K562 (cell line): ENCODE measurements at regions not wholly inside any gene's neighbourhood (a gene's known extent, or its start where the extent isn't known, plus 50 kb on each side); places are given as distances from the start of the nearest gene placed in this dataset.

ENCODE experiments used
- EHMT2 ChIP-seq: fragments of 450-650 bp; IDR thresholded peaks from 2 replicates; pipeline ENCODE4 v1.6.1; 2018; ENCODE audit warnings: antibody characterized with exemption
- HDGF ChIP-seq: fragments of 450-650 bp; IDR thresholded peaks from 2 replicates; pipeline ENCODE4 v1.6.1; 2016
- NFIC ChIP-seq: fragments of 450-650 bp; IDR thresholded peaks from 2 replicates; pipeline ENCODE4 v1.6.1; 2017; ENCODE audit warnings: mild to moderate bottlenecking, inconsistent platforms
- NR2F6 ChIP-seq: fragments of 450-650 bp; formaldehyde crosslinking; IDR thresholded peaks from 2 replicates; pipeline ENCODE4 v1.4.0; 2020; ENCODE audit warnings: mild to moderate bottlenecking
- POLR2A ChIP-seq: fragments of 450-650 bp; conservative IDR thresholded peaks from 2 replicates; pipeline ENCODE4 v1.6.1; 2016
- PRPF4 ChIP-seq: fragments of 200-400 bp; formaldehyde crosslinking; IDR thresholded peaks from one replicate; pipeline ENCODE4 v1.6.1; 2017; ENCODE audit warnings: low read length, low read depth, mild to moderate bottlenecking; ENCODE audit not compliant: insufficient read depth, poor library complexity, severe bottlenecking
- ZNF263 ChIP-seq: sonication (generic); formaldehyde crosslinking; IDR thresholded peaks from 2 replicates; pipeline ENCODE4 v1.8.0; 2022; ENCODE audit warnings: mild to moderate bottlenecking, missing genetic modification reagents, borderline replicate concordance
- TF ChIP-seq, protein P1 (sequence below): fragments of 200-800 bp; sonication (Bioruptor generic); IDR thresholded peaks from 2 replicates; pipeline ENCODE4 v1.6.1; 2016; ENCODE audit warnings: missing genetic modification characterization, missing compliant biosample characterization
- TF ChIP-seq, protein P2 (sequence below), 2 experiments: IDR thresholded peaks in 1 of 2; conservative IDR thresholded peaks in 1 of 2; 2 replicates each; pipeline ENCODE4 v1.6.1; 2016; ENCODE audit warnings: low read depth in 2 of 2, mild to moderate bottlenecking in 1 of 2, missing compliant biosample characterization in 1 of 2, missing genetic modification characterization in 1 of 2, moderate library complexity in 1 of 2
- TF ChIP-seq, protein P3 (sequence below): fragments of 450-650 bp; IDR thresholded peaks from 2 replicates; pipeline ENCODE4 v1.6.1; 2018; ENCODE audit not compliant: partially characterized antibody
- TF ChIP-seq, protein P4 (sequence below): sonication (generic); formaldehyde crosslinking; IDR thresholded peaks from 2 replicates; pipeline ENCODE4 v1.8.0; 2022; ENCODE audit warnings: missing genetic modification reagents, mild to moderate bottlenecking, borderline replicate concordance
- TF ChIP-seq, protein P5 (sequence below): sonication (generic); formaldehyde crosslinking; IDR thresholded peaks from 2 replicates; pipeline ENCODE4 v1.5.0; 2020; ENCODE audit warnings: missing genetic modification reagents

DNA sequence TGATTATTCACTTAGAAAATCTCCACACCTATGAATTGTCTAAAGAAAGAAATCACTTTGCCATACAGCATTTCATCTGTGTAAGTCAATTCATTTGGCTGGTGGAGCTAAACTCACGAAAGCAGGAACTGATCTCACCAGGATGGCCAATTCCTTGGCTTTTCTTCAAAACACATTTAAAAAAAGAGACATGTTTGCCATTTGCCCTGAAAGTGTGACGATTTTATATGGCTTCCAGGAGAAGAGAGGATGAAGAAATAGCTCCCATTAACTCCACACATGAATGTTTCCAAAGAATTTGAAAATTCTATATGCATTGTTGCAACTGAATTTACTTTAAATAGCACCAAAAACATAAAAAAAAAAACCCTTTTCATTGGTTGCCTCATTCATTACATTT is 334.7 kb downstream of the DMRT2 start:
- TF ChIP-seq, protein P1, sequence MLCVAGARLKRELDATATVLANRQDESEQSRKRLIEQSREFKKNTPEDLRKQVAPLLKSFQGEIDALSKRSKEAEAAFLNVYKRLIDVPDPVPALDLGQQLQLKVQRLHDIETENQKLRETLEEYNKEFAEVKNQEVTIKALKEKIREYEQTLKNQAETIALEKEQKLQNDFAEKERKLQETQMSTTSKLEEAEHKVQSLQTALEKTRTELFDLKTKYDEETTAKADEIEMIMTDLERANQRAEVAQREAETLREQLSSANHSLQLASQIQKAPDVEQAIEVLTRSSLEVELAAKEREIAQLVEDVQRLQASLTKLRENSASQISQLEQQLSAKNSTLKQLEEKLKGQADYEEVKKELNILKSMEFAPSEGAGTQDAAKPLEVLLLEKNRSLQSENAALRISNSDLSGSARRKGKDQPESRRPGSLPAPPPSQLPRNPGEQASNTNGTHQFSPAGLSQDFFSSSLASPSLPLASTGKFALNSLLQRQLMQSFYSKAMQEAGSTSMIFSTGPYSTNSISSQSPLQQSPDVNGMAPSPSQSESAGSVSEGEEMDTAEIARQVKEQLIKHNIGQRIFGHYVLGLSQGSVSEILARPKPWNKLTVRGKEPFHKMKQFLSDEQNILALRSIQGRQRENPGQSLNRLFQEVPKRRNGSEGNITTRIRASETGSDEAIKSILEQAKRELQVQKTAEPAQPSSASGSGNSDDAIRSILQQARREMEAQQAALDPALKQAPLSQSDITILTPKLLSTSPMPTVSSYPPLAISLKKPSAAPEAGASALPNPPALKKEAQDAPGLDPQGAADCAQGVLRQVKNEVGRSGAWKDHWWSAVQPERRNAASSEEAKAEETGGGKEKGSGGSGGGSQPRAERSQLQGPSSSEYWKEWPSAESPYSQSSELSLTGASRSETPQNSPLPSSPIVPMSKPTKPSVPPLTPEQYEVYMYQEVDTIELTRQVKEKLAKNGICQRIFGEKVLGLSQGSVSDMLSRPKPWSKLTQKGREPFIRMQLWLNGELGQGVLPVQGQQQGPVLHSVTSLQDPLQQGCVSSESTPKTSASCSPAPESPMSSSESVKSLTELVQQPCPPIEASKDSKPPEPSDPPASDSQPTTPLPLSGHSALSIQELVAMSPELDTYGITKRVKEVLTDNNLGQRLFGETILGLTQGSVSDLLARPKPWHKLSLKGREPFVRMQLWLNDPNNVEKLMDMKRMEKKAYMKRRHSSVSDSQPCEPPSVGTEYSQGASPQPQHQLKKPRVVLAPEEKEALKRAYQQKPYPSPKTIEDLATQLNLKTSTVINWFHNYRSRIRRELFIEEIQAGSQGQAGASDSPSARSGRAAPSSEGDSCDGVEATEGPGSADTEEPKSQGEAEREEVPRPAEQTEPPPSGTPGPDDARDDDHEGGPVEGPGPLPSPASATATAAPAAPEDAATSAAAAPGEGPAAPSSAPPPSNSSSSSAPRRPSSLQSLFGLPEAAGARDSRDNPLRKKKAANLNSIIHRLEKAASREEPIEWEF (CRISPR knock-in tag) = no peak
- TF ChIP-seq, protein P2, sequence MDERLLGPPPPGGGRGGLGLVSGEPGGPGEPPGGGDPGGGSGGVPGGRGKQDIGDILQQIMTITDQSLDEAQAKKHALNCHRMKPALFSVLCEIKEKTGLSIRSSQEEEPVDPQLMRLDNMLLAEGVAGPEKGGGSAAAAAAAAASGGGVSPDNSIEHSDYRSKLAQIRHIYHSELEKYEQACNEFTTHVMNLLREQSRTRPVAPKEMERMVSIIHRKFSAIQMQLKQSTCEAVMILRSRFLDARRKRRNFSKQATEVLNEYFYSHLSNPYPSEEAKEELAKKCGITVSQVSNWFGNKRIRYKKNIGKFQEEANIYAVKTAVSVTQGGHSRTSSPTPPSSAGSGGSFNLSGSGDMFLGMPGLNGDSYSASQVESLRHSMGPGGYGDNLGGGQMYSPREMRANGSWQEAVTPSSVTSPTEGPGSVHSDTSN (CRISPR knock-in tag; IDR thresholded peaks at IDR 0.05; ENCODE audit: low read depth) = no peak
- TF ChIP-seq, protein P2 (tag; conservative IDR thresholded peaks at IDR 0.05; ENCODE audit: low read depth) = no peak
- TF ChIP-seq, protein P3, sequence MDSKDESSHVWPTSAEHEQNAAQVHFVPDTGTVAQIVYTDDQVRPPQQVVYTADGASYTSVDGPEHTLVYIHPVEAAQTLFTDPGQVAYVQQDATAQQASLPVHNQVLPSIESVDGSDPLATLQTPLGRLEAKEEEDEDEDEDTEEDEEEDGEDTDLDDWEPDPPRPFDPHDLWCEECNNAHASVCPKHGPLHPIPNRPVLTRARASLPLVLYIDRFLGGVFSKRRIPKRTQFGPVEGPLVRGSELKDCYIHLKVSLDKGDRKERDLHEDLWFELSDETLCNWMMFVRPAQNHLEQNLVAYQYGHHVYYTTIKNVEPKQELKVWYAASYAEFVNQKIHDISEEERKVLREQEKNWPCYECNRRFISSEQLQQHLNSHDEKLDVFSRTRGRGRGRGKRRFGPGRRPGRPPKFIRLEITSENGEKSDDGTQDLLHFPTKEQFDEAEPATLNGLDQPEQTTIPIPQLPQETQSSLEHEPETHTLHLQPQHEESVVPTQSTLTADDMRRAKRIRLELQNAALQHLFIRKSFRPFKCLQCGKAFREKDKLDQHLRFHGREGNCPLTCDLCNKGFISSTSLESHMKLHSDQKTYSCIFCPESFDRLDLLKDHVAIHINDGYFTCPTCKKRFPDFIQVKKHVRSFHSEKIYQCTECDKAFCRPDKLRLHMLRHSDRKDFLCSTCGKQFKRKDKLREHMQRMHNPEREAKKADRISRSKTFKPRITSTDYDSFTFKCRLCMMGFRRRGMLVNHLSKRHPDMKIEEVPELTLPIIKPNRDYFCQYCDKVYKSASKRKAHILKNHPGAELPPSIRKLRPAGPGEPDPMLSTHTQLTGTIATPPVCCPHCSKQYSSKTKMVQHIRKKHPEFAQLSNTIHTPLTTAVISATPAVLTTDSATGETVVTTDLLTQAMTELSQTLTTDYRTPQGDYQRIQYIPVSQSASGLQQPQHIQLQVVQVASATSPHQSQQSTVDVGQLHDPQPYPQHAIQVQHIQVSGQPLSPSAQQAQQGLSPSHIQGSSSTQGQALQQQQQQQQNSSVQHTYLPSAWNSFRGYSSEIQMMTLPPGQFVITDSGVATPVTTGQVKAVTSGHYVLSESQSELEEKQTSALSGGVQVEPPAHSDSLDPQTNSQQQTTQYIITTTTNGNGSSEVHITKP = no peak
- TF ChIP-seq EHMT2 (no peak), HDGF (no peak), POLR2A (no peak), NR2F6 (no peak), PRPF4 (no peak), NFIC (no peak), ZNF263 (CRISPR knock-in tag) (no peak)
- TF ChIP-seq, protein P4, sequence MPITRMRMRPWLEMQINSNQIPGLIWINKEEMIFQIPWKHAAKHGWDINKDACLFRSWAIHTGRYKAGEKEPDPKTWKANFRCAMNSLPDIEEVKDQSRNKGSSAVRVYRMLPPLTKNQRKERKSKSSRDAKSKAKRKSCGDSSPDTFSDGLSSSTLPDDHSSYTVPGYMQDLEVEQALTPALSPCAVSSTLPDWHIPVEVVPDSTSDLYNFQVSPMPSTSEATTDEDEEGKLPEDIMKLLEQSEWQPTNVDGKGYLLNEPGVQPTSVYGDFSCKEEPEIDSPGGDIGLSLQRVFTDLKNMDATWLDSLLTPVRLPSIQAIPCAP (CRISPR knock-in tag) = no peak
- TF ChIP-seq, protein P5, sequence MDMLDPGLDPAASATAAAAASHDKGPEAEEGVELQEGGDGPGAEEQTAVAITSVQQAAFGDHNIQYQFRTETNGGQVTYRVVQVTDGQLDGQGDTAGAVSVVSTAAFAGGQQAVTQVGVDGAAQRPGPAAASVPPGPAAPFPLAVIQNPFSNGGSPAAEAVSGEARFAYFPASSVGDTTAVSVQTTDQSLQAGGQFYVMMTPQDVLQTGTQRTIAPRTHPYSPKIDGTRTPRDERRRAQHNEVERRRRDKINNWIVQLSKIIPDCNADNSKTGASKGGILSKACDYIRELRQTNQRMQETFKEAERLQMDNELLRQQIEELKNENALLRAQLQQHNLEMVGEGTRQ (CRISPR knock-in tag) = no peak
